GM18870 (cell line): ENCODE measurements at regions not wholly inside any gene's neighbourhood (a gene's known extent, or its start where the extent isn't known, plus 50 kb on each side); places are given as distances from the start of the nearest gene placed in this dataset.
"Not testable (repeated sequence)": the region's sequence is repeated elsewhere in the genome, so short reads cannot be mapped to it uniquely, and the experiment has no call there.

Experiments
- ATAC-seq: cut with Tn5 transposase; IDR thresholded peaks from one replicate; pipeline ENCODE4 v1.9.1; 2021; ENCODE audit warnings: moderate library complexity; ENCODE audit not compliant: unreplicated experiment

- no peak for ATAC-seq
Observed at GRCh38 chr5:125863579-125863978, 559.6 kb upstream of the GRAMD2B start.

- ATAC-seq: no peak
Observed at GRCh38 chr5:125865166-125865815, 557.9 kb upstream of the GRAMD2B start.

- no peak for ATAC-seq
Observed at GRCh38 chr5:125868036-125868435, 555.2 kb upstream of the GRAMD2B start.

GRCh38 chr5:125870256-125870655 lies 553.0 kb upstream of the GRAMD2B start:
- ATAC-seq: no peak

- no peak for ATAC-seq
Observed at GRCh38 chr5:125874057-125874456, 549.2 kb upstream of the GRAMD2B start.

GRCh38 chr5:125874717-125875116 lies 548.5 kb upstream of the GRAMD2B start:
- no peak for ATAC-seq

GRCh38 chr5:125877248-125877647 lies 546.0 kb upstream of the GRAMD2B start:
- no peak for ATAC-seq

GRCh38 chr5:125882061-125882460 lies 541.1 kb upstream of the GRAMD2B start:
- ATAC-seq: no peak

- no peak for ATAC-seq
Observed at GRCh38 chr5:125883223-125883622, 540.0 kb upstream of the GRAMD2B start.

- ATAC-seq: no peak
Observed at GRCh38 chr5:125888358-125888757, 534.9 kb upstream of the GRAMD2B start.

GRCh38 chr5:125890511-125890931 lies 532.7 kb upstream of the GRAMD2B start:
- no peak for ATAC-seq

- ATAC-seq: no peak
Observed at GRCh38 chr5:125891061-125891725, 532.0 kb upstream of the GRAMD2B start.

- no peak for ATAC-seq
Observed at GRCh38 chr5:125894383-125894782, 528.8 kb upstream of the GRAMD2B start.

- ATAC-seq: no peak
Observed at GRCh38 chr5:125896368-125896767, 526.8 kb upstream of the GRAMD2B start.

GRCh38 chr5:125897089-125897488 lies 526.1 kb upstream of the GRAMD2B start:
- no peak for ATAC-seq

- ATAC-seq: no peak
Observed at GRCh38 chr5:125898851-125899405, 524.3 kb upstream of the GRAMD2B start.

- ATAC-seq: no peak
Observed at GRCh38 chr5:125912028-125912427, 511.2 kb upstream of the GRAMD2B start.

GRCh38 chr5:125913200-125913599 lies 510.0 kb upstream of the GRAMD2B start:
- ATAC-seq: no peak

- ATAC-seq: no peak
Observed at GRCh38 chr5:125914471-125914870, 508.7 kb upstream of the GRAMD2B start.

GRCh38 chr5:125923958-125924357 lies 499.3 kb upstream of the GRAMD2B start:
- ATAC-seq: not testable (repeated sequence)

- ATAC-seq: no peak
Observed at GRCh38 chr5:125926172-125926571, 497.0 kb upstream of the GRAMD2B start.

GRCh38 chr5:125928663-125929062 lies 494.5 kb upstream of the GRAMD2B start:
- no peak for ATAC-seq
